SK-N-SH (cell line): ENCODE measurements at regions not wholly inside any gene's neighbourhood (a gene's known extent, or its start where the extent isn't known, plus 50 kb on each side); places are given as distances from the start of the nearest gene placed in this dataset.

ENCODE experiments used
- CTCF ChIA-PET: fragments of 300-600, 350-600 bp; formaldehyde crosslinking; extraction: SDS; loops from one replicate; lab custom pipeline; 2021; lab: Yijun Ruan, JAX
- POLR2A ChIA-PET: fragments of 350-600 bp; sonication (Branson Sonifier 250); formaldehyde crosslinking; extraction: SDS; loops from one replicate; lab custom pipeline; 2020; ENCODE audit warnings: antibody characterized with exemption, inconsistent platforms; lab: Yijun Ruan, JAX
- DNase-seq: peaks from one replicate; pipeline ENCODE4 v3.0.0; 2012
- H2AFZ ChIP-seq: fragments of 200-600 bp; sonication (generic); 2 replicates; pipeline ENCODE4 v1.8.1; 2016; ENCODE audit warnings: antibody characterized with exemption, mild to moderate bottlenecking, low read depth
- H3F3A ChIP-seq: fragments of 200-600 bp; sonication (generic); replicated peaks from 2 replicates; pipeline ENCODE3; 2016; ENCODE audit warnings: antibody characterized with exemption, mild to moderate bottlenecking; ENCODE audit not compliant: insufficient read depth
- H3K27ac ChIP-seq, 2 experiments: fragments of 200-500 bp in 1 of 2; fragments of 200-600 bp in 1 of 2; sonication (Bioruptor generic) in 1 of 2; sonication (generic), shearing (Covaris generic) in 1 of 2; 2 replicates each; pipeline versions ENCODE4 v1.5.1 to v1.6.1; 2014 to 2016; ENCODE audit warnings: low read depth in 2 of 2, inconsistent platforms in 1 of 2, low read length in 1 of 2, mild to moderate bottlenecking in 1 of 2, mixed read lengths in 1 of 2
- H3K27me3 ChIP-seq: fragments of 200-600 bp; sonication (generic), shearing (Covaris generic); 2 replicates; pipeline ENCODE4 v1.6.1; 2016; ENCODE audit warnings: mixed run types; ENCODE audit not compliant: insufficient read depth
- H3K36me3 ChIP-seq, 2 experiments: fragments of 200-500 bp in 1 of 2; fragments of 200-600 bp in 1 of 2; sonication (Bioruptor generic) in 1 of 2; sonication (generic) in 1 of 2; replicated peaks in 1 of 2; 2 replicates each; pipeline versions ENCODE3 to v1.5.1; 2014 to 2016; ENCODE audit warnings: low read length in 1 of 2, mild to moderate bottlenecking in 1 of 2; ENCODE audit not compliant: insufficient read depth in 2 of 2, control insufficient read depth in 1 of 2
- H3K4me1 ChIP-seq, 2 experiments: fragments of 200-500 bp in 1 of 2; fragments of 200-600 bp in 1 of 2; sonication (Bioruptor generic) in 1 of 2; sonication (generic), shearing (Covaris generic) in 1 of 2; 2 replicates each; pipeline versions ENCODE4 v1.5.1 to v1.6.1; 2014 to 2016; ENCODE audit warnings: low read depth in 1 of 2, low read length in 1 of 2, mixed run types in 1 of 2; ENCODE audit not compliant: insufficient read depth in 2 of 2, control insufficient read depth in 1 of 2
- H3K4me2 ChIP-seq: fragments of 200-600 bp; sonication (generic), shearing (Covaris generic); 2 replicates; pipeline ENCODE4 v1.6.1; 2017; ENCODE audit warnings: mixed run types
- H3K4me3 ChIP-seq, 2 experiments: fragments of 200-500 bp in 1 of 2; fragments of 200-600 bp in 1 of 2; sonication (Bioruptor generic) in 1 of 2; sonication (generic), shearing (Covaris generic) in 1 of 2; 2 replicates each; pipeline versions ENCODE4 v1.5.1 to v1.8.1; 2014 to 2016; ENCODE audit warnings: low read depth in 2 of 2, inconsistent platforms in 1 of 2, low read length in 1 of 2, mild to moderate bottlenecking in 1 of 2, mixed read lengths in 1 of 2, moderate library complexity in 1 of 2
- H3K79me2 ChIP-seq: fragments of 200-600 bp; sonication (generic); 2 replicates; pipeline ENCODE4 v1.8.1; 2017; ENCODE audit warnings: mild to moderate bottlenecking; ENCODE audit not compliant: insufficient read depth
- H3K9ac ChIP-seq: fragments of 200-600 bp; sonication (generic); 2 replicates; pipeline ENCODE4 v1.6.1; 2017; ENCODE audit warnings: mixed run types
- H3K9me2 ChIP-seq: fragments of 200-600 bp; sonication (generic); 2 replicates; pipeline ENCODE4 v1.6.1; 2017; ENCODE audit warnings: mixed run types
- H3K9me3 ChIP-seq: fragments of 200-600 bp; sonication (generic); 2 replicates; pipeline ENCODE4 v1.6.1; 2017; ENCODE audit warnings: mixed run types, mild to moderate bottlenecking, moderate library complexity
- H4K20me1 ChIP-seq: fragments of 200-600 bp; sonication (generic); 2 replicates; pipeline ENCODE4 v1.6.1; 2017; ENCODE audit warnings: mild to moderate bottlenecking, mixed run types; ENCODE audit not compliant: insufficient read depth
- CHD2 ChIP-seq: fragments of 150-350 bp; IDR thresholded peaks from 2 replicates; pipeline ENCODE4 v1.6.1; 2018; ENCODE audit warnings: low read length; ENCODE audit not compliant: partially characterized antibody
- EP300 ChIP-seq, 2 experiments: IDR thresholded peaks; 2 replicates each; pipeline versions ENCODE4 v1.4.0 to v1.6.1; 2012; ENCODE audit warnings: borderline replicate concordance in 1 of 2, low read depth in 1 of 2, low read length in 1 of 2
- FOXM1 ChIP-seq: IDR thresholded peaks from 2 replicates; pipeline ENCODE4 v1.4.0; 2012; ENCODE audit warnings: low read depth, mild to moderate bottlenecking
- GATA2 ChIP-seq: sonication (generic); formaldehyde crosslinking; IDR thresholded peaks from 2 replicates; pipeline ENCODE4 v1.5.0; 2020; ENCODE audit warnings: mild to moderate bottlenecking, missing genetic modification reagents
- JUND ChIP-seq: IDR thresholded peaks from 2 replicates; pipeline ENCODE4 v1.4.0; 2012
- MEF2A ChIP-seq: IDR thresholded peaks from 2 replicates; pipeline ENCODE4 v1.4.0; 2012; ENCODE audit warnings: low read depth, borderline replicate concordance
- NFIC ChIP-seq: IDR thresholded peaks from 2 replicates; pipeline ENCODE4 v1.4.0; 2012; ENCODE audit warnings: borderline replicate concordance
- NRF1 ChIP-seq: IDR thresholded peaks from 2 replicates; pipeline ENCODE4 v1.6.1; 2012; ENCODE audit warnings: low read depth, mild to moderate bottlenecking, low read length
- RXRA ChIP-seq: IDR thresholded peaks from 2 replicates; pipeline ENCODE4 v1.4.0; 2012; ENCODE audit warnings: low read depth, mild to moderate bottlenecking, borderline replicate concordance
- SIN3A ChIP-seq: IDR thresholded peaks from 2 replicates; pipeline ENCODE4 v1.6.1; 2012; ENCODE audit warnings: low read depth, mild to moderate bottlenecking, low read length, moderate library complexity, borderline replicate concordance
- SMC3 ChIP-seq: IDR thresholded peaks from 2 replicates; pipeline ENCODE4 v1.6.1; 2012; ENCODE audit warnings: low read depth, low read length, improper control_type of control experiment
- TEAD4 ChIP-seq: IDR thresholded peaks from 2 replicates; pipeline ENCODE4 v1.4.0; 2012; ENCODE audit warnings: mild to moderate bottlenecking, borderline replicate concordance; ENCODE audit not compliant: insufficient read depth
- WGBS: methylation state at CpG from one replicate; pipeline ENCODE4 v1.1.6; 2017; ENCODE audit warnings: low lambda C conversion rate; 5-methylcytosine and 5-hydroxymethylcytosine counted together
- TF ChIP-seq, protein P1 (sequence below): IDR thresholded peaks from 2 replicates; pipeline ENCODE4 v1.4.0; 2012; ENCODE audit warnings: low read depth
- TF ChIP-seq, protein P2 (sequence below): fragments of 150-350 bp; IDR thresholded peaks from 2 replicates; pipeline ENCODE4 v1.6.1; 2017; ENCODE audit warnings: antibody characterized with exemption, low read length, low read depth, borderline replicate concordance
- TF ChIP-seq, protein P3 (sequence below): fragments of 150-350 bp; IDR thresholded peaks from 2 replicates; pipeline ENCODE4 v1.6.1; 2016; ENCODE audit warnings: mild to moderate bottlenecking, low read depth, low read length

DNA sequence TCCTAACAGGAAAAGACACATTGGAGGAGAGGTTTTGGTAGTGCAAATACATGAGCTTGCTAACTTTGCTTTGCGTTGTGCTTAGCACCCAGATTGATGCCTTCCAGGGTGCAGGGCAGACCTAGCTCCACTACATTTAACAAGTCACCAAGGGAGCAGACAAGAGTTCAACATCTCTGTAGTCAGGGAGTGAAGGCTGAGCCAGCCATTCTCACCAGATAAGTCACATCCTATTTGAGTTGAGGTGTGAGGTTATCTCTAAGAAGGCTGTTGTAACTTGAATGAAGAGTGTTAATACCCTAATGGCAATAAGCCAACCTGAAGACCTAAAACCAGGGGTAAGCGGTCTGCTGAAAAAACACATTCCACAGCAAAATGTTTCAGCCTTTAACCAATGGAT lies 69.6 kb upstream of the DSEL start:
- Histone ChIP-seq H2AFZ (no peak overlapping the region), H3K4me1 (peaks cover 0 to 22% of the 10 kb centered on the region in 2 experiments; a peak in 2 of 4 replicates), H3K27me3 (no peaks in the 10 kb centered on the region), H3K4me2 (no peak overlapping the region), H3F3A (no peaks in the 10 kb centered on the region), H3K9me3 (no peaks in the 10 kb centered on the region), H3K79me2 (no peaks in the 10 kb centered on the region), H3K9ac (no peak overlapping the region), H3K27ac (no peak overlapping the region), H4K20me1 (no peaks in the 10 kb centered on the region), H3K9me2 (no peaks in the 10 kb centered on the region), H3K4me3 (no peak overlapping the region), H3K36me3 (no peaks in the 10 kb centered on the region)
- POLR2A ChIA-PET: no interaction called here
- 80% methylated on average over 2 of the region's 2 CpGs for WGBS
- DNase-seq: no peak
- CTCF ChIA-PET: no interaction called here
- TF ChIP-seq SMC3: no peak
- no peak for TF ChIP-seq TEAD4
- no peak for TF ChIP-seq EP300 (IDR thresholded peaks at IDR 0.05; ENCODE audit: borderline replicate concordance in 1 of 2, low read depth in 1 of 2, low read length in 1 of 2)

DNA sequence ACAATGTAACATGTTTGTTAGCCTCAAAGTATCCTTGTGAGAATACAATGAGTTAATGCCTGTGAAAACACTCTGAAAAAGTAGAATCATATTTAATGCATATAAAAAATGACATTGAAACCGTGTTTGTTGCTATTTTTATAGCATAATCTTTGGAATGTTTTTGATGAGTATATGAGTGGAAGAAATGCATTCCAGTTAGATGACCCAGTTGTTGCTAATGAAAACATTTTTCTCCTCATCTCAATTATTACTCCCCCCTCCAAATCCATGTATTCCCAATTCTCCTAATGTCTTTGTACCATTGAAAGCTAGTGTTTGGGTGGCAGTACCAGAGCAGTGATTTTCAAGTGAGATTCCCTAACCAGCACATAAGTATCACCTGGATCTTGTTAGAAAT lies 67.1 kb upstream of the DSEL start:
- H3K4me2 ChIP-seq: no peak overlapping the region
- WGBS: 4% methylated on average over 1 of the region's 1 CpG
- POLR2A ChIA-PET: interaction anchor here (0.7 kb wide), 1 partner anchor 19 kb away, joined by 3 read pairs; no protein-coding TSS in a partner anchor

More for the DNA sequence above, 67.1 kb upstream of the DSEL start:
- no peaks in the 10 kb centered on the region for H3K36me3 ChIP-seq
- no peak overlapping the region for H3K4me3 ChIP-seq
- H3K9me3 ChIP-seq: no peaks in the 10 kb centered on the region
- H3K27me3 ChIP-seq: no peaks in the 10 kb centered on the region
- H4K20me1 ChIP-seq: no peaks in the 10 kb centered on the region
- H3K79me2 ChIP-seq: no peaks in the 10 kb centered on the region
- TF ChIP-seq NRF1 (no peak), NFIC (no peak), SMC3 (no peak), EP300 (IDR thresholded peaks at IDR 0.05; ENCODE audit: borderline replicate concordance in 1 of 2, low read depth in 1 of 2, low read length in 1 of 2) (0 out of 4 replicates have a peak, but pooled peaks of 1 of the 2 experiments have one; percentile 32), GATA2 (no peak), JUND (peak; percentile 32; the same call in 1 of the 2 replicates), RXRA (no peak), SIN3A (no peak), MEF2A (peak; percentile 39; the same call in 1 of the 2 replicates), CHD2 (no peak), FOXM1 (no peak)
- TF ChIP-seq, protein P1, sequence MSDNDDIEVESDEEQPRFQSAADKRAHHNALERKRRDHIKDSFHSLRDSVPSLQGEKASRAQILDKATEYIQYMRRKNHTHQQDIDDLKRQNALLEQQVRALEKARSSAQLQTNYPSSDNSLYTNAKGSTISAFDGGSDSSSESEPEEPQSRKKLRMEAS: no peak
- TF ChIP-seq, protein P2, sequence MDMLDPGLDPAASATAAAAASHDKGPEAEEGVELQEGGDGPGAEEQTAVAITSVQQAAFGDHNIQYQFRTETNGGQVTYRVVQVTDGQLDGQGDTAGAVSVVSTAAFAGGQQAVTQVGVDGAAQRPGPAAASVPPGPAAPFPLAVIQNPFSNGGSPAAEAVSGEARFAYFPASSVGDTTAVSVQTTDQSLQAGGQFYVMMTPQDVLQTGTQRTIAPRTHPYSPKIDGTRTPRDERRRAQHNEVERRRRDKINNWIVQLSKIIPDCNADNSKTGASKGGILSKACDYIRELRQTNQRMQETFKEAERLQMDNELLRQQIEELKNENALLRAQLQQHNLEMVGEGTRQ: no peak
- TF ChIP-seq, protein P3, sequence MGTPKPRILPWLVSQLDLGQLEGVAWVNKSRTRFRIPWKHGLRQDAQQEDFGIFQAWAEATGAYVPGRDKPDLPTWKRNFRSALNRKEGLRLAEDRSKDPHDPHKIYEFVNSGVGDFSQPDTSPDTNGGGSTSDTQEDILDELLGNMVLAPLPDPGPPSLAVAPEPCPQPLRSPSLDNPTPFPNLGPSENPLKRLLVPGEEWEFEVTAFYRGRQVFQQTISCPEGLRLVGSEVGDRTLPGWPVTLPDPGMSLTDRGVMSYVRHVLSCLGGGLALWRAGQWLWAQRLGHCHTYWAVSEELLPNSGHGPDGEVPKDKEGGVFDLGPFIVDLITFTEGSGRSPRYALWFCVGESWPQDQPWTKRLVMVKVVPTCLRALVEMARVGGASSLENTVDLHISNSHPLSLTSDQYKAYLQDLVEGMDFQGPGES: no peak
- no peak overlapping the region for H2AFZ ChIP-seq
- no peak overlapping the region for H3K9ac ChIP-seq
- H3K4me1 ChIP-seq: peaks cover 0 to 15% of the 10 kb centered on the region in 2 experiments; a peak in 2 of 4 replicates
- H3K9me2 ChIP-seq: no peaks in the 10 kb centered on the region
- no peaks in the 10 kb centered on the region for H3F3A ChIP-seq
- CTCF ChIA-PET: no interaction called here
- no peak overlapping the region for H3K27ac ChIP-seq
- DNase-seq: no peak
